Transverse colon (tissue), 4 donors: ENCODE measurements at regions not wholly inside any gene's neighbourhood (a gene's known extent, or its start where the extent isn't known, plus 50 kb on each side); places are given as distances from the start of the nearest gene placed in this dataset.
A peak's percentile ranks its signal among the peaks of the same experiment; 100 is the strongest.

ENCODE experiments used
- DNase-seq: peaks from one replicate; pipeline ENCODE4 v3.0.0-alpha.2; 2019
- H3K27ac ChIP-seq, 4 donors: fragments of 200-600 bp; sonication (generic); 2 replicates each; pipeline ENCODE4 v1.5.1; 2016 to 2018; ENCODE audit warnings: inconsistent platforms in 4 of 4
- H3K27me3 ChIP-seq: fragments of 200-600 bp; sonication (generic); 2 replicates; pipeline ENCODE4 v1.5.1; 2017; ENCODE audit warnings: inconsistent platforms
- H3K36me3 ChIP-seq, 4 donors: fragments of 200-600 bp; sonication (generic); 2 replicates each; pipeline ENCODE4 v1.5.1; 2017 to 2019; ENCODE audit warnings: inconsistent platforms in 4 of 4
- H3K4me1 ChIP-seq, 4 donors: fragments of 200-600 bp; sonication (generic); 2 replicates each; pipeline ENCODE4 v1.5.1; 2017 to 2020; ENCODE audit warnings: inconsistent platforms in 4 of 4
- H3K4me3 ChIP-seq, 4 donors: fragments of 200-600 bp; sonication (generic); 1 replicate in 1 of 4; 2 replicates in 3 of 4; pipeline versions ENCODE4 v1.5.1 to v1.6.1; 2017 to 2019; ENCODE audit warnings: inconsistent platforms in 4 of 4
- H3K9me3 ChIP-seq, 2 donors: fragments of 200-600 bp; sonication (generic); 2 replicates each; pipeline ENCODE4 v1.5.1; 2017 to 2019; ENCODE audit warnings: inconsistent platforms in 2 of 2
- EP300 ChIP-seq: sonication (generic); formaldehyde crosslinking; IDR thresholded peaks from one replicate; pipeline ENCODE4 v1.6.1; 2017; ENCODE audit warnings: antibody characterized with exemption, low read depth
- POLR2A ChIP-seq: fragments of 450-650 bp; IDR thresholded peaks from one replicate; pipeline ENCODE4 v1.6.1; 2016; ENCODE audit warnings: antibody characterized with exemption, mild to moderate bottlenecking, moderate library complexity
- POLR2AphosphoS5 ChIP-seq, 3 donors: sonication (generic); formaldehyde crosslinking; IDR thresholded peaks; one replicate each; pipeline ENCODE4 v1.6.1; 2016; ENCODE audit warnings: antibody characterized with exemption in 3 of 3
- WGBS, 2 donors: methylation state at CpG; one replicate each; pipeline ENCODE4 v1.1.5; 2018; ENCODE audit warnings: low coverage in 1 of 2; 5-methylcytosine and 5-hydroxymethylcytosine counted together
- in situ Hi-C, 4 donors: fragments of 200-750 bp; cut with MboI; loops; one replicate each; pipeline versions ENCODE4 v1.15.0 to v1.15.1; 2017; ENCODE audit warnings: low sequenced_read_pairs in 3 of 4, low pct_ligation_motif_present in 1 of 4, low pct_unique_long_range_greater_than_20kb in 1 of 4
- intact Hi-C: fragments of 100-400 bp; cut with DNase I; formaldehyde crosslinking; loops from one replicate; pipeline ENCODE4 v1.15.1; 2023; ENCODE audit warnings: low total_unique reads
- TF ChIP-seq, protein P1 (sequence below), 5 experiments: fragments of 200-600 bp in 3 of 5; fragments of 450-650 bp in 2 of 5; sonication (generic) in 3 of 5; IDR thresholded peaks; 1 replicate in 2 of 5; 2 replicates in 3 of 5; pipeline ENCODE4 v1.5.1; 2016 to 2017; ENCODE audit warnings: antibody characterized with exemption in 5 of 5, inconsistent platforms in 3 of 5, mild to moderate bottlenecking in 2 of 5, moderate library complexity in 1 of 5

- Histone ChIP-seq H3K27me3 (no peaks in the 10 kb centered on the region), H3K4me1 (peaks cover 0 to 28% (median 4%) of the 10 kb centered on the region in 4 donors), H3K36me3 (no peaks in the 10 kb centered on the region), H3K4me3 (peak overlapping the region in 3 of 4 donors; percentile 3 to 31 (median 18)), H3K27ac (peak overlapping the region in 3 of 4 donors; percentile 43 to 58 (median 50)), H3K9me3 (no peaks in the 10 kb centered on the region)
- intact Hi-C loops: no loop called here
- 42 to 45% methylated on average over 9 to 20 of the region's 20 CpGs for WGBS, 2 donors
- no peak for TF ChIP-seq POLR2A
- peak; percentile 16 for DNase-seq
- in situ Hi-C loops: no loop called here
Measured at GRCh38 chr18:75809151-75809925, 381.8 kb upstream of the SMIM21 start.

GRCh38 chr18:75805265-75805664, 377.8 kb upstream of the SMIM21 start:
- in situ Hi-C loops (no loop called here), intact Hi-C loops (no loop called here)
- H3K36me3 ChIP-seq: no peaks in the 10 kb centered on the region
- no peak overlapping the region for H3K27ac ChIP-seq
- 60 to 65% methylated on average over 2 to 3 of the region's 3 CpGs for WGBS, 2 donors
- H3K4me3 ChIP-seq: no peak overlapping the region
- peaks cover 0 to 13% (median under 1%) of the 10 kb centered on the region in 4 donors for H3K4me1 ChIP-seq
- no peaks in the 10 kb centered on the region for H3K9me3 ChIP-seq
- TF ChIP-seq POLR2A (no peak), POLR2AphosphoS5 (IDR thresholded peaks at IDR 0.05) (no peak), EP300 (no peak)
- TF ChIP-seq, protein P1, sequence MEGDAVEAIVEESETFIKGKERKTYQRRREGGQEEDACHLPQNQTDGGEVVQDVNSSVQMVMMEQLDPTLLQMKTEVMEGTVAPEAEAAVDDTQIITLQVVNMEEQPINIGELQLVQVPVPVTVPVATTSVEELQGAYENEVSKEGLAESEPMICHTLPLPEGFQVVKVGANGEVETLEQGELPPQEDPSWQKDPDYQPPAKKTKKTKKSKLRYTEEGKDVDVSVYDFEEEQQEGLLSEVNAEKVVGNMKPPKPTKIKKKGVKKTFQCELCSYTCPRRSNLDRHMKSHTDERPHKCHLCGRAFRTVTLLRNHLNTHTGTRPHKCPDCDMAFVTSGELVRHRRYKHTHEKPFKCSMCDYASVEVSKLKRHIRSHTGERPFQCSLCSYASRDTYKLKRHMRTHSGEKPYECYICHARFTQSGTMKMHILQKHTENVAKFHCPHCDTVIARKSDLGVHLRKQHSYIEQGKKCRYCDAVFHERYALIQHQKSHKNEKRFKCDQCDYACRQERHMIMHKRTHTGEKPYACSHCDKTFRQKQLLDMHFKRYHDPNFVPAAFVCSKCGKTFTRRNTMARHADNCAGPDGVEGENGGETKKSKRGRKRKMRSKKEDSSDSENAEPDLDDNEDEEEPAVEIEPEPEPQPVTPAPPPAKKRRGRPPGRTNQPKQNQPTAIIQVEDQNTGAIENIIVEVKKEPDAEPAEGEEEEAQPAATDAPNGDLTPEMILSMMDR (IDR thresholded peaks at IDR 0.05): no peak
- H3K27me3 ChIP-seq: no peaks in the 10 kb centered on the region
- no peak for DNase-seq

DNA sequence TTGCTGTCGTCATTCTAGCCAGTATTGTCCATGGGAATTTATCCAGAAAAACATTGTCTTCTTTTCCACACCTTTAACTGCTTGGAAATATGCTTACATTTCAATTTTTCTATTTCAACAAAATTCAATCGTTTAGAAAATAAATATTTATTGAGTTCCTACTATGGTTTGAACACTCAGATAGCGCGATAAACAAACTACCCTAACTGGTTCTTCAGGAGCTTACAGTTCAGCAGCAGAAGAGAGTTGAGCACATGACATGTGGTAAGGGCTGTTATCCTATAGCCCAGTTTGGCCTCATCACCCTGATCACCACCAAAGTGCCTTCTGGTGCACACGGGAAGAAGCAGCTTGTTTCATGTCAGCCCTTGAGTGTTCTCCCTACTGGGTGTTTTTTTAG, 375.2 kb upstream of the SMIM21 start:
- no peaks in the 10 kb centered on the region for H3K9me3 ChIP-seq
- in situ Hi-C loops: no loop called here
- H3K4me1 ChIP-seq: no peaks in the 10 kb centered on the region
- no peak overlapping the region for H3K27ac ChIP-seq
- H3K36me3 ChIP-seq: no peaks in the 10 kb centered on the region
- no peak for DNase-seq
- no peaks in the 10 kb centered on the region for H3K27me3 ChIP-seq
- intact Hi-C loops: no loop called here
- WGBS, 2 donors: 82 to 89% methylated on average over 5 of the region's 5 CpGs
- no peak overlapping the region for H3K4me3 ChIP-seq
- no peak for TF ChIP-seq POLR2A
- no peak for TF ChIP-seq EP300
- TF ChIP-seq POLR2AphosphoS5 (IDR thresholded peaks at IDR 0.05): no peak
- TF ChIP-seq, protein P1 (IDR thresholded peaks at IDR 0.05): no peak

- H3K9me3 ChIP-seq: no peaks in the 10 kb centered on the region
- no peak for DNase-seq
- TF ChIP-seq EP300: no peak
- no peak for TF ChIP-seq POLR2A
- no peak for TF ChIP-seq POLR2AphosphoS5 (IDR thresholded peaks at IDR 0.05)
- TF ChIP-seq, protein P1 (IDR thresholded peaks at IDR 0.05): no peak
- H3K4me1 ChIP-seq: no peaks in the 10 kb centered on the region
- H3K27ac ChIP-seq: no peak overlapping the region
- in situ Hi-C loops (no loop called here), intact Hi-C loops (no loop called here)
- WGBS, 2 donors: 91 to 96% methylated on average over 5 to 12 of the region's 12 CpGs
- H3K36me3 ChIP-seq: no peaks in the 10 kb centered on the region
- no peak overlapping the region for H3K4me3 ChIP-seq
- no peaks in the 10 kb centered on the region for H3K27me3 ChIP-seq
Measured at GRCh38 chr18:75801178-75801577, 373.7 kb upstream of the SMIM21 start.

DNA sequence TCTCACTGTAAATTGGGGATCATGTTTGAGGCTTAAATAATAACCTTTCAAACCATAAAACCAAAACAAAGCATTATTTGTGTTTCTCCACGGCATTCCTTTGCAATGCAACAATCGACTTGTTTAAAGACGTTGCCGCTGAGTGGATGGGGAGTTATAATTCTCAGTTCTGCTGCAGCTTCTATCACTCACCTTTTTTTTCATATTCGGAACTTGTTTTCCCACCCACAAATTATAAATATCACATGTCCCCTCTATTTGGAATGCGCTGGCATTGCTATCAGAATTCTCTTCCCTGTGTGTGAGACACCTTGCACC, 372.8 kb upstream of the SMIM21 start:
- Histone ChIP-seq H3K9me3 (no peaks in the 10 kb centered on the region), H3K4me3 (no peak overlapping the region), H3K27me3 (no peaks in the 10 kb centered on the region), H3K36me3 (no peaks in the 10 kb centered on the region), H3K27ac (peak overlapping the region in 3 of 4 donors; percentile 22 to 58 (median 28)), H3K4me1 (no peaks in the 10 kb centered on the region)
- no peak for DNase-seq
- intact Hi-C loops: no loop called here
- in situ Hi-C loops: no loop called here
- WGBS, 2 donors: 76 to 78% methylated on average over 5 to 6 of the region's 6 CpGs
- no peak for TF ChIP-seq POLR2AphosphoS5 (IDR thresholded peaks at IDR 0.05)
- no peak for TF ChIP-seq EP300
- TF ChIP-seq, protein P1 (IDR thresholded peaks at IDR 0.05): no peak
- TF ChIP-seq POLR2A: no peak
